ENCODE measurements at regions not wholly inside any gene's neighbourhood (a gene's known extent, or its start where the extent isn't known, plus 50 kb on each side); places are given as distances from the start of the nearest gene placed in this dataset.

DNA sequence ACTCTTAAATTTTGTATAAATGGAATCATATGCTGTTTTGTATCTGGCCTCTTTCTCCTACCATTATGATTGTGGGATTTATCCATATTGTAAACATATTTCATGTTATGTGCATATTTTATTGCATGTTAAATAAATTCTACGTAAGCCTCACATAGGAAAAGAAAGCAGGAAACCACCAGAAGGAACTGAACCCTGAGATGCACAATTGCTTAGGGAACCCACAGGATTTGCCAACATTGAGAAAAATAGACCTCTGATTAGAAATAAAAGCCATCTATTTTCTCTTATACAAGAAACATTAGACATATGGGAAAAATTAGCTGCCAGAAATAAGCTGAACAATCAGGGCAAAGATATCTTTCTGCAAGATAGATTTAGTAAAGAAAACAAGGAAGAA is 111.2 kb upstream of the CARMIL1 start:
- TF ChIP-seq, protein P1, sequence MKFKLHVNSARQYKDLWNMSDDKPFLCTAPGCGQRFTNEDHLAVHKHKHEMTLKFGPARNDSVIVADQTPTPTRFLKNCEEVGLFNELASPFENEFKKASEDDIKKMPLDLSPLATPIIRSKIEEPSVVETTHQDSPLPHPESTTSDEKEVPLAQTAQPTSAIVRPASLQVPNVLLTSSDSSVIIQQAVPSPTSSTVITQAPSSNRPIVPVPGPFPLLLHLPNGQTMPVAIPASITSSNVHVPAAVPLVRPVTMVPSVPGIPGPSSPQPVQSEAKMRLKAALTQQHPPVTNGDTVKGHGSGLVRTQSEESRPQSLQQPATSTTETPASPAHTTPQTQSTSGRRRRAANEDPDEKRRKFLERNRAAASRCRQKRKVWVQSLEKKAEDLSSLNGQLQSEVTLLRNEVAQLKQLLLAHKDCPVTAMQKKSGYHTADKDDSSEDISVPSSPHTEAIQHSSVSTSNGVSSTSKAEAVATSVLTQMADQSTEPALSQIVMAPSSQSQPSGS (IDR thresholded peaks at IDR 0.05; ENCODE audit: low read length), result no peak
- no peak for TF ChIP-seq CEBPB (IDR thresholded peaks at IDR 0.05; ENCODE audit: low read depth, low read length)
- TF ChIP-seq POLR2AphosphoS5 (IDR thresholded peaks at IDR 0.05; ENCODE audit: low read depth, low read length), result no peak
- no peak for TF ChIP-seq EZH2 (IDR thresholded peaks at IDR 0.05; ENCODE audit: low read depth, low read length, severe bottlenecking)
- TF ChIP-seq, protein P2, sequence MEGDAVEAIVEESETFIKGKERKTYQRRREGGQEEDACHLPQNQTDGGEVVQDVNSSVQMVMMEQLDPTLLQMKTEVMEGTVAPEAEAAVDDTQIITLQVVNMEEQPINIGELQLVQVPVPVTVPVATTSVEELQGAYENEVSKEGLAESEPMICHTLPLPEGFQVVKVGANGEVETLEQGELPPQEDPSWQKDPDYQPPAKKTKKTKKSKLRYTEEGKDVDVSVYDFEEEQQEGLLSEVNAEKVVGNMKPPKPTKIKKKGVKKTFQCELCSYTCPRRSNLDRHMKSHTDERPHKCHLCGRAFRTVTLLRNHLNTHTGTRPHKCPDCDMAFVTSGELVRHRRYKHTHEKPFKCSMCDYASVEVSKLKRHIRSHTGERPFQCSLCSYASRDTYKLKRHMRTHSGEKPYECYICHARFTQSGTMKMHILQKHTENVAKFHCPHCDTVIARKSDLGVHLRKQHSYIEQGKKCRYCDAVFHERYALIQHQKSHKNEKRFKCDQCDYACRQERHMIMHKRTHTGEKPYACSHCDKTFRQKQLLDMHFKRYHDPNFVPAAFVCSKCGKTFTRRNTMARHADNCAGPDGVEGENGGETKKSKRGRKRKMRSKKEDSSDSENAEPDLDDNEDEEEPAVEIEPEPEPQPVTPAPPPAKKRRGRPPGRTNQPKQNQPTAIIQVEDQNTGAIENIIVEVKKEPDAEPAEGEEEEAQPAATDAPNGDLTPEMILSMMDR (IDR thresholded peaks at IDR 0.05; ENCODE audit: control extremely low read depth in 1 of 3, insufficient read depth in 1 of 3, low read depth in 1 of 3, low read length in 3 of 3), result no peak
- TF ChIP-seq, protein P3, sequence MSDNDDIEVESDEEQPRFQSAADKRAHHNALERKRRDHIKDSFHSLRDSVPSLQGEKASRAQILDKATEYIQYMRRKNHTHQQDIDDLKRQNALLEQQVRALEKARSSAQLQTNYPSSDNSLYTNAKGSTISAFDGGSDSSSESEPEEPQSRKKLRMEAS (IDR thresholded peaks at IDR 0.05), result no peak
- no peak for TF ChIP-seq SUZ12 (IDR thresholded peaks at IDR 0.05; ENCODE audit: low read length)
- TF ChIP-seq CHD2 (IDR thresholded peaks at IDR 0.05; ENCODE audit: low read length), result no peak
- TF ChIP-seq EP300 (IDR thresholded peaks at IDR 0.05; ENCODE audit: borderline replicate concordance in 1 of 2, low read depth in 2 of 2, low read length in 2 of 2), result no peak
- TF ChIP-seq SP2 (IDR thresholded peaks at IDR 0.05; ENCODE audit: low read length), result no peak

Data from H1 (cell line).